Transverse colon (tissue), 4 donors: ENCODE measurements at regions not wholly inside any gene's neighbourhood (a gene's known extent, or its start where the extent isn't known, plus 50 kb on each side); places are given as distances from the start of the nearest gene placed in this dataset.
"Not testable (repeated sequence)": the region's sequence is repeated elsewhere in the genome, so short reads cannot be mapped to it uniquely, and the experiment has no call there.

Experiments used
- DNase-seq: peaks from one replicate; pipeline ENCODE4 v3.0.0-alpha.2; 2019
- H3K27ac ChIP-seq, 4 donors: fragments of 200-600 bp; sonication (generic); 2 replicates each; pipeline ENCODE4 v1.5.1; 2016 to 2018; ENCODE audit warnings: inconsistent platforms in 4 of 4
- H3K27me3 ChIP-seq: fragments of 200-600 bp; sonication (generic); 2 replicates; pipeline ENCODE4 v1.5.1; 2017; ENCODE audit warnings: inconsistent platforms
- H3K36me3 ChIP-seq, 4 donors: fragments of 200-600 bp; sonication (generic); 2 replicates each; pipeline ENCODE4 v1.5.1; 2017 to 2019; ENCODE audit warnings: inconsistent platforms in 4 of 4
- H3K4me1 ChIP-seq, 4 donors: fragments of 200-600 bp; sonication (generic); 2 replicates each; pipeline ENCODE4 v1.5.1; 2017 to 2020; ENCODE audit warnings: inconsistent platforms in 4 of 4
- H3K4me3 ChIP-seq, 4 donors: fragments of 200-600 bp; sonication (generic); 1 replicate in 1 of 4; 2 replicates in 3 of 4; pipeline versions ENCODE4 v1.5.1 to v1.6.1; 2017 to 2019; ENCODE audit warnings: inconsistent platforms in 4 of 4
- H3K9me3 ChIP-seq, 2 donors: fragments of 200-600 bp; sonication (generic); 2 replicates each; pipeline ENCODE4 v1.5.1; 2017 to 2019; ENCODE audit warnings: inconsistent platforms in 2 of 2
- CTCF ChIP-seq, 5 experiments: fragments of 200-600 bp in 3 of 5; fragments of 450-650 bp in 2 of 5; sonication (generic) in 3 of 5; IDR thresholded peaks; 1 replicate in 2 of 5; 2 replicates in 3 of 5; pipeline ENCODE4 v1.5.1; 2016 to 2017; ENCODE audit warnings: antibody characterized with exemption in 5 of 5, inconsistent platforms in 3 of 5, mild to moderate bottlenecking in 2 of 5, moderate library complexity in 1 of 5
- EP300 ChIP-seq: sonication (generic); formaldehyde crosslinking; IDR thresholded peaks from one replicate; pipeline ENCODE4 v1.6.1; 2017; ENCODE audit warnings: antibody characterized with exemption, low read depth
- POLR2A ChIP-seq: fragments of 450-650 bp; IDR thresholded peaks from one replicate; pipeline ENCODE4 v1.6.1; 2016; ENCODE audit warnings: antibody characterized with exemption, mild to moderate bottlenecking, moderate library complexity
- POLR2AphosphoS5 ChIP-seq, 3 donors: sonication (generic); formaldehyde crosslinking; IDR thresholded peaks; one replicate each; pipeline ENCODE4 v1.6.1; 2016; ENCODE audit warnings: antibody characterized with exemption in 3 of 3
- WGBS, 2 donors: methylation state at CpG; one replicate each; pipeline ENCODE4 v1.1.5; 2018; ENCODE audit warnings: low coverage in 1 of 2; 5-methylcytosine and 5-hydroxymethylcytosine counted together
- in situ Hi-C, 4 donors: fragments of 200-750 bp; cut with MboI; loops; one replicate each; pipeline versions ENCODE4 v1.15.0 to v1.15.1; 2017; ENCODE audit warnings: low sequenced_read_pairs in 3 of 4, low pct_ligation_motif_present in 1 of 4, low pct_unique_long_range_greater_than_20kb in 1 of 4
- intact Hi-C: fragments of 100-400 bp; cut with DNase I; formaldehyde crosslinking; loops from one replicate; pipeline ENCODE4 v1.15.1; 2023; ENCODE audit warnings: low total_unique reads

DNA sequence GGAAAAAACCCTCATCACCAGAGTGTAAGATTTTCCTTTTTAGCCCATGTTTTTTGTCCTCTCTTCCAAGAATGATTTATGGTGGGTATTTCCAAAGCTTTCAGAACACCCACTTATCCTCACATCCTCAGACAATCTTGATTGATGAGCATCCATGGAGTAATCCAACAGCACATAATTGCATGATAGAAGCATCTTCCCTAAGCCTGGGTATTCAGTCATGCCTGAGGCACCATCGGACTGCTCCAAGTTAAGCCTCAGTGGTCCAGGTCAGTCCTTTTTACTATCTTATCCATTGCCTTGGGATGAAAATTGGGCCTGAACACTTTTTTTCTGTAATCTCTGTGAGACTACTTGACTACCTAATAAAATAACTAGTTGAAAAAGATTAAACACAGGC, 676.0 kb upstream of the SEMA6D start:
- H3K9me3 ChIP-seq = no peaks in the 10 kb centered on the region
- no peak overlapping the region for H3K27ac ChIP-seq
- TF ChIP-seq POLR2AphosphoS5 (IDR thresholded peaks at IDR 0.05) (no peak), EP300 (no peak), CTCF (IDR thresholded peaks at IDR 0.05) (no peak), POLR2A (no peak)
- intact Hi-C loops = no loop called here
- in situ Hi-C loops = loop anchor here in 1 of 4 donors (25.0 kb wide), 1 partner anchor 729 kb away; no protein-coding TSS in a partner anchor
- no peaks in the 10 kb centered on the region for H3K27me3 ChIP-seq
- 96 to 100% methylated on average over 1 of the region's 1 CpG for WGBS, 2 donors
- DNase-seq = no peak
- H3K4me1 ChIP-seq = no peaks in the 10 kb centered on the region
- no peak overlapping the region for H3K4me3 ChIP-seq
- no peaks in the 10 kb centered on the region for H3K36me3 ChIP-seq

- H3K36me3 ChIP-seq, H3K4me3 ChIP-seq, intact Hi-C loops, H3K9me3 ChIP-seq, DNase-seq, H3K27me3 ChIP-seq, H3K27ac ChIP-seq, H3K4me1 ChIP-seq: not testable (repeated sequence)
- in situ Hi-C loops = loop anchor here in 1 of 4 donors (25.0 kb wide), 1 partner anchor 736 kb away; no protein-coding TSS in a partner anchor
These were observed 669.3 kb upstream of the SEMA6D start for GRCh38 chr15:47047981-47048380.

DNA sequence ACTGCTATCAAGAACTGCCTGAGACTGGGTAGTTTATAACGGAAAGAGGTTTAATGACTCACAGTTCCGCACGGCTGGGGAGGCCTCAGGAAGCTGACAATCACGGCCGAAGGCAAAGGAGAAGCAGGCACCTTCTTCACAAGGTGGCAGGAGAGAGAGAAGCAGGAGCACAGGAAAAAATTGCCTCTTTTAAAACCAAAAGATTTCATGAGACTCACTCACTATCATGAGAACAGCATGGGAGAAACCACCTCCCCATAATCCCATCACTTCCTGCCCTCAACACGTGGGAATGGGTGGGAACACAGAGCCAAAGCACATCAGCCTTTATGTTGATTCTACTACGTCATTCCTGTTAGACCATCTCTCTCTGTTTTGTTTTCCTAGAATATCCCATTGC, 650.9 kb upstream of the SEMA6D start:
- TF ChIP-seq CTCF (IDR thresholded peaks at IDR 0.05) (no peak), POLR2A (no peak), POLR2AphosphoS5 (IDR thresholded peaks at IDR 0.05) (no peak)
- H3K27me3 ChIP-seq = no peaks in the 10 kb centered on the region
- no peaks in the 10 kb centered on the region for H3K4me1 ChIP-seq
- no peaks in the 10 kb centered on the region for H3K9me3 ChIP-seq
- WGBS, 2 donors = 78 to 82% methylated on average over 7 of the region's 7 CpGs
- in situ Hi-C loops (no loop called here), intact Hi-C loops (no loop called here)
- H3K36me3 ChIP-seq = no peaks in the 10 kb centered on the region
- H3K4me3 ChIP-seq = no peak overlapping the region
- DNase-seq = no peak
- no peak overlapping the region for H3K27ac ChIP-seq

- H3K27me3 ChIP-seq, in situ Hi-C loops, H3K27ac ChIP-seq, DNase-seq, H3K9me3 ChIP-seq, intact Hi-C loops, H3K4me1 ChIP-seq, H3K36me3 ChIP-seq, H3K4me3 ChIP-seq: not testable (repeated sequence)
- 29 to 50% methylated on average over 1 to 4 of the region's 4 CpGs for WGBS, 2 donors
These were observed 639.5 kb upstream of the SEMA6D start for GRCh38 chr15:47077846-47078245.

DNA sequence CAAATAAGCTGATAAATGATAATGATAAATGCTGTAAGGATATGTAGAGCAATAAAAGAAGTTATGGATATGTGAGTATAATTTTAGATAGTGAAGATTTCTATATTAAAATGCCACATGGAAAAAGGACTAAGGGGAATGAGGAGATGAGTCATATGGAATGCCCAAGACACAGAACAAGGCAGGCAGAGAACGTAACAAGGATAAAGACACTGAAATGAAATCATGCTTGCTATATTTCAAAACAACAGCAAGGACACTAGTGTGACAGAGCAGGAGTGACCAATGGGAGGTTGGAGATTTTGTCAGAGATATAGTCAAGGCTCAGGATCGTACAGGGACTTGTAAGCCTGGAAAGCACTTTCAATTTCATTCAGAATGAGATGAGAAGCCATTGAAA, 621.5 kb upstream of the SEMA6D start:
- Histone ChIP-seq H3K4me1 (no peaks in the 10 kb centered on the region), H3K4me3 (no peak overlapping the region), H3K27ac (no peak overlapping the region), H3K9me3 (no peaks in the 10 kb centered on the region), H3K36me3 (no peaks in the 10 kb centered on the region), H3K27me3 (no peaks in the 10 kb centered on the region)
- 55 to 67% methylated on average over 2 of the region's 2 CpGs for WGBS, 2 donors
- no peak for TF ChIP-seq POLR2AphosphoS5 (IDR thresholded peaks at IDR 0.05)
- no peak for TF ChIP-seq EP300
- TF ChIP-seq POLR2A = no peak
- TF ChIP-seq CTCF (IDR thresholded peaks at IDR 0.05) = no peak
- no peak for DNase-seq
- intact Hi-C loops (no loop called here), in situ Hi-C loops (no loop called here)

GRCh38 chr15:47098526-47098925, 618.8 kb upstream of the SEMA6D start:
- H3K9me3 ChIP-seq, H3K27ac ChIP-seq, H3K27me3 ChIP-seq, H3K36me3 ChIP-seq, H3K4me3 ChIP-seq, in situ Hi-C loops, DNase-seq, intact Hi-C loops, H3K4me1 ChIP-seq: not testable (repeated sequence)

DNA sequence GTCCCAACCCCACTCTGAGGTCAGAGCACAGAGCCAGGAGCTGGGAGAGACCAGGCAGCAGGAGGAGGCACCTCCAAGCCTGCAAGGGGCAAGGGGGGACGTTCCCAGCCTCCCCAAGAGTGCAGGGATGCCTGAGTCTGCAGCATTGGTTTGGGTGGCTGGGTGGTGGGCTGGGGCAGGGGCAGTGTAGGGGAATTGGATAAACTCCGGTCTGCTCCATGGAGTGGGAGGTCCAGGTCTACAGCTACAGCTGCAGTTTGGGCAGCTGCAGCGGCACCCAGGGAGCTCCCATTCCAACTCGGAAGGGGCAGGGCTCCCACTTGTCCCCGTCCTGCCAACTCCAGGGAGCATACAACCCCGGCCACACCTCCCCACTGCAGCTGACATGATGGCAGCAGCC, 617.5 kb upstream of the SEMA6D start:
- in situ Hi-C loops, H3K27ac ChIP-seq, H3K4me3 ChIP-seq, H3K9me3 ChIP-seq, DNase-seq, H3K36me3 ChIP-seq, H3K27me3 ChIP-seq, H3K4me1 ChIP-seq, intact Hi-C loops: not testable (repeated sequence)
- 87% methylated on average over 6 of the region's 6 CpGs; no CpG with 5 or more reads in 1 of the 2 donors for WGBS, 2 donors

GRCh38 chr15:47108800-47109199, 608.5 kb upstream of the SEMA6D start:
- H3K36me3 ChIP-seq, H3K4me3 ChIP-seq, H3K27ac ChIP-seq, intact Hi-C loops, DNase-seq, H3K4me1 ChIP-seq, H3K9me3 ChIP-seq, H3K27me3 ChIP-seq, in situ Hi-C loops: not testable (repeated sequence)
- 60 to 83% methylated on average over 1 to 4 of the region's 4 CpGs for WGBS, 2 donors
